Hepatocyte (in vitro differentiated cells): ENCODE measurements at regions not wholly inside any gene's neighbourhood (a gene's known extent, or its start where the extent isn't known, plus 50 kb on each side); places are given as distances from the start of the nearest gene placed in this dataset.

ENCODE experiments used
- DNase-seq: peaks from one replicate; pipeline ENCODE4 v3.0.0-alpha.2; 2016; ENCODE audit warnings: low spot score
- H2AFZ ChIP-seq: fragments of 200-600 bp; sonication (generic); 2 replicates; pipeline ENCODE4 v1.6.0; 2016; ENCODE audit warnings: antibody characterized with exemption, mild to moderate bottlenecking
- H3K27ac ChIP-seq: fragments of 200-600 bp; sonication (generic); 2 replicates; pipeline ENCODE4 v1.5.1; 2016; ENCODE audit warnings: mild to moderate bottlenecking
- H3K27me3 ChIP-seq: fragments of 200-600 bp; sonication (generic); 2 replicates; pipeline ENCODE4 v1.6.1; 2016
- H3K36me3 ChIP-seq: fragments of 200-600 bp; sonication (generic); replicated peaks from 2 replicates; pipeline ENCODE4 v1.5.1; 2016; ENCODE audit warnings: low read depth; ENCODE audit not compliant: insufficient read depth
- H3K4me1 ChIP-seq: fragments of 200-600 bp; sonication (generic); 2 replicates; pipeline ENCODE4 v1.5.1; 2016; ENCODE audit warnings: mild to moderate bottlenecking, moderate library complexity; ENCODE audit not compliant: insufficient read depth
- H3K4me2 ChIP-seq: fragments of 200-600 bp; sonication (generic); 2 replicates; pipeline ENCODE4 v1.6.0; 2016
- H3K4me3 ChIP-seq: fragments of 200-600 bp; sonication (generic); 2 replicates; pipeline ENCODE4 v1.5.1; 2016; ENCODE audit warnings: mild to moderate bottlenecking
- H3K79me2 ChIP-seq: fragments of 200-600 bp; sonication (generic); 2 replicates; pipeline ENCODE4 v1.6.0; 2017; ENCODE audit warnings: mild to moderate bottlenecking
- H3K9me2 ChIP-seq: fragments of 200-600 bp; sonication (generic); replicated peaks from 2 replicates; pipeline ENCODE4 v1.6.0; 2017; ENCODE audit warnings: mild to moderate bottlenecking; ENCODE audit not compliant: insufficient read depth
- H3K9me3 ChIP-seq: fragments of 200-600 bp; sonication (generic); 2 replicates; pipeline ENCODE4 v1.5.1; 2016; ENCODE audit warnings: low read depth, mild to moderate bottlenecking
- H4K20me1 ChIP-seq: fragments of 200-600 bp; sonication (generic); 2 replicates; pipeline ENCODE4 v1.6.0; 2016; ENCODE audit warnings: mild to moderate bottlenecking; ENCODE audit not compliant: insufficient read depth, poor library complexity, severe bottlenecking
- EZH2 ChIP-seq: fragments of 200-600 bp; sonication (generic); IDR thresholded peaks from 2 replicates; pipeline ENCODE4 v1.6.1; 2016; ENCODE audit warnings: antibody characterized with exemption, mild to moderate bottlenecking, borderline replicate concordance
- EZH2phosphoT487 ChIP-seq: fragments of 200-600 bp; sonication (generic); IDR thresholded peaks from one replicate; pipeline ENCODE4 v1.6.1; 2018; ENCODE audit warnings: antibody characterized with exemption, mild to moderate bottlenecking, low read depth, moderate library complexity; ENCODE audit not compliant: unreplicated experiment, severe bottlenecking
- WGBS: methylation state at CpG from one replicate; pipeline ENCODE4 v1.1.6; 2016; ENCODE audit warnings: low lambda C conversion rate; ENCODE audit errors: missing lambda C conversion rate; 5-methylcytosine and 5-hydroxymethylcytosine counted together
- TF ChIP-seq, protein P1 (sequence below): fragments of 200-600 bp; sonication (generic); IDR thresholded peaks from 2 replicates; pipeline ENCODE4 v1.5.1; 2016; ENCODE audit warnings: antibody characterized with exemption, mild to moderate bottlenecking; ENCODE audit not compliant: poor library complexity

DNA sequence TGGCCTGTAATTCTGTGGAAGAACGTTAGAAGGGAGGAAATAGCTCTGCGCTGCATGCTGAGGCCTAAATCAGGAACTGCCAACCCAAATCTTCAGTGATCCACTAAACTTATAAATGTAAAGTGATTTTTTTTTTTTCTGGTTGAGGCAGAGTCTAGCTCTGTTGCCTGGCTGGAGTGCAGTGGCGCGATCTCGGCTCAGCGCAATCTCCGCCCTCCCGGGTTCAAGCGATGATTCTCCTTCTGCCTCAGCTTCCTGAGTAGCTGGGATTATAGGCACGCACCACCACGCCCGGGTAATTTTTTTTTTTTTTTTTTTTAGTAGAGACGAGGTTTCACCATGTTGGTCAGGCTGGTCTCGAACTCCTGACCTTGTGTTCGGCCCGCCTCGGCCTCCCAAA, 717.4 kb upstream of the FAM174A start:
- H3K4me3 ChIP-seq: no peak overlapping the region
- H4K20me1 ChIP-seq: no peaks in the 10 kb centered on the region
- H3K4me1 ChIP-seq: no peaks in the 10 kb centered on the region
- H3K4me2 ChIP-seq: no peak overlapping the region
- WGBS: 91% methylated on average over 17 of the region's 17 CpGs
- no peaks in the 10 kb centered on the region for H3K9me2 ChIP-seq
- H2AFZ ChIP-seq: no peak overlapping the region
- H3K79me2 ChIP-seq: no peaks in the 10 kb centered on the region
- no peaks in the 10 kb centered on the region for H3K27me3 ChIP-seq
- no peak overlapping the region for H3K27ac ChIP-seq
- no peaks in the 10 kb centered on the region for H3K9me3 ChIP-seq
- DNase-seq: no peak
- no peaks in the 10 kb centered on the region for H3K36me3 ChIP-seq
- TF ChIP-seq EZH2phosphoT487: no peak
- no peak for TF ChIP-seq EZH2
- TF ChIP-seq, protein P1, sequence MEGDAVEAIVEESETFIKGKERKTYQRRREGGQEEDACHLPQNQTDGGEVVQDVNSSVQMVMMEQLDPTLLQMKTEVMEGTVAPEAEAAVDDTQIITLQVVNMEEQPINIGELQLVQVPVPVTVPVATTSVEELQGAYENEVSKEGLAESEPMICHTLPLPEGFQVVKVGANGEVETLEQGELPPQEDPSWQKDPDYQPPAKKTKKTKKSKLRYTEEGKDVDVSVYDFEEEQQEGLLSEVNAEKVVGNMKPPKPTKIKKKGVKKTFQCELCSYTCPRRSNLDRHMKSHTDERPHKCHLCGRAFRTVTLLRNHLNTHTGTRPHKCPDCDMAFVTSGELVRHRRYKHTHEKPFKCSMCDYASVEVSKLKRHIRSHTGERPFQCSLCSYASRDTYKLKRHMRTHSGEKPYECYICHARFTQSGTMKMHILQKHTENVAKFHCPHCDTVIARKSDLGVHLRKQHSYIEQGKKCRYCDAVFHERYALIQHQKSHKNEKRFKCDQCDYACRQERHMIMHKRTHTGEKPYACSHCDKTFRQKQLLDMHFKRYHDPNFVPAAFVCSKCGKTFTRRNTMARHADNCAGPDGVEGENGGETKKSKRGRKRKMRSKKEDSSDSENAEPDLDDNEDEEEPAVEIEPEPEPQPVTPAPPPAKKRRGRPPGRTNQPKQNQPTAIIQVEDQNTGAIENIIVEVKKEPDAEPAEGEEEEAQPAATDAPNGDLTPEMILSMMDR: no peak

DNA sequence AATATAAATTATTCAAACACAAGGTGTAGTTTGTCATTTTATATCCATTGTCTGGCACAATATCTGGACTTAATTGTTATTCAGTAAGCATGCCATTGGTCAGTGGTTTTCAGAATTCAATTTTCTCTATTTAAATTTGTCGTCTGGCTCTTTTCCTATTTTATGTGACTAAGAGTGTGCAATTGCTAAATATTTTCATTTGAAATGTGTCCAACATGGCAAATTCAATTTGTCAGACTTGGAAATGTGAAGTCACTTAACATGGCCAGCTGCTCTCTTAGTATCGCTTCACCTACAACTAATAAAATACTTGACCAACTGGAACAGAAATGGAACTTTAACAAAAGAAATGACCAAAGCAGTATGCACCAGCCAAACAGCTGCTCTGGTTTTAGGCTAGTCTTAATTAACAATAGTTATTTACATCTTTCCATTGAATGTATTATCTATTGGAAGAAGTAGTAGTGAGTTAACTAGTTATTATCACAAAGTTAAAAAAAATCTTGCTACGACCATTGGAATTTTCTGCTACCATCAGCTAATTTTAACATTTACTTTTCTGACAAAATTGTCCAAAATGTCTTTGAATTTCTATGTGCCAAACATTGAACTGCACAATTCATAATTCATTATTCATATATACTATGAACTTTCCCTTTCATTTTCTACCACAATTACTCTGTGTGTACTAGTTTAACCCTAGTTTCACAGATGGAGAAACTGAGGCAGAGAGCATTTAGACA, 720.7 kb upstream of the FAM174A start:
- H3K27ac ChIP-seq: no peak overlapping the region
- 31% methylated on average over 3 of the region's 3 CpGs for WGBS
- no peaks in the 10 kb centered on the region for H3K9me3 ChIP-seq
- no peaks in the 10 kb centered on the region for H3K36me3 ChIP-seq
- no peak for DNase-seq
- no peaks in the 10 kb centered on the region for H3K79me2 ChIP-seq
- no peaks in the 10 kb centered on the region for H3K4me1 ChIP-seq
- H2AFZ ChIP-seq: no peak overlapping the region
- H3K9me2 ChIP-seq: no peaks in the 10 kb centered on the region
- TF ChIP-seq, protein P1: no peak
- no peak for TF ChIP-seq EZH2phosphoT487
- TF ChIP-seq EZH2: no peak
- H4K20me1 ChIP-seq: no peaks in the 10 kb centered on the region
- H3K4me2 ChIP-seq: no peak overlapping the region
- H3K4me3 ChIP-seq: no peak overlapping the region
- no peaks in the 10 kb centered on the region for H3K27me3 ChIP-seq

DNA sequence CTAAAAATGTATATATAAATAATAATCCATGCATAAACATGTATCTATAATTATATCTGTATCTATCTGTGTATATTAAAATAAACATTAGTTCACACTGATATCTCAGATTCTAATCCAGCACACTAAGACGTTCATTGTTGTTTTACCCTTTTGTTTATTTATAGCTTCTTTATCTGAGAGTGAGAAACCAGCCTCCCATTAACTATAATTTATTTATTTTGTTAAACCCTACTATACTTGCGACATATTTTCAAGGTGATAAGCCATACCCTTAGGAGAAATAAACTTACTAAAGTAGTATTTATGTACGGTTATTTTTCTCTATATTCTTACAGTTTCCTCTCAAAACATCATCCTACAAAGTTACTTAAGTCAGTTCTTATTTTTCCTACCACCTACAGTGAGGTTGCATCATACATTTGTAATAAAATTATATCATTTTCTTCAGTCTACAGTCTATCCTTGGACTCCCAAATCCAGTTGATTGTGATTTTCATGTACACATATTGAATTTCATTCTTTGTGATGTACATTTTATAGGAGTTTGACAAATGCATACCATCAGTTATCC, 726.4 kb upstream of the FAM174A start:
- Histone ChIP-seq H3K4me2 (no peak overlapping the region), H3K79me2 (no peaks in the 10 kb centered on the region), H3K9me2 (no peaks in the 10 kb centered on the region), H3K4me3 (no peak overlapping the region), H4K20me1 (no peaks in the 10 kb centered on the region), H3K36me3 (no peaks in the 10 kb centered on the region), H3K27ac (no peak overlapping the region), H3K9me3 (no peaks in the 10 kb centered on the region), H2AFZ (no peak overlapping the region), H3K27me3 (no peaks in the 10 kb centered on the region), H3K4me1 (no peaks in the 10 kb centered on the region)
- 64% methylated on average over 3 of the region's 3 CpGs for WGBS
- DNase-seq: no peak
- TF ChIP-seq, protein P1: no peak
- no peak for TF ChIP-seq EZH2phosphoT487
- TF ChIP-seq EZH2: no peak
